GM11168 (cell line): ENCODE measurements at regions not wholly inside any gene's neighbourhood (a gene's known extent, or its start where the extent isn't known, plus 50 kb on each side); places are given as distances from the start of the nearest gene placed in this dataset.

Experiments used
- in situ Hi-C: fragments of 300-500 bp; cut with MboI; formaldehyde crosslinking; loops from one replicate; pipeline ENCODE4 v1.12.0; 2022; ENCODE audit warnings: low sequenced_read_pairs; ENCODE audit not compliant: unreplicated experiment

- in situ Hi-C loops: no loop called here
Observed at GRCh38 chr21:39061766-39062165, 121.5 kb downstream of the PSMG1 start.

- in situ Hi-C loops: no loop called here
Observed at GRCh38 chr21:39060485-39061083, 122.7 kb downstream of the PSMG1 start.

DNA sequence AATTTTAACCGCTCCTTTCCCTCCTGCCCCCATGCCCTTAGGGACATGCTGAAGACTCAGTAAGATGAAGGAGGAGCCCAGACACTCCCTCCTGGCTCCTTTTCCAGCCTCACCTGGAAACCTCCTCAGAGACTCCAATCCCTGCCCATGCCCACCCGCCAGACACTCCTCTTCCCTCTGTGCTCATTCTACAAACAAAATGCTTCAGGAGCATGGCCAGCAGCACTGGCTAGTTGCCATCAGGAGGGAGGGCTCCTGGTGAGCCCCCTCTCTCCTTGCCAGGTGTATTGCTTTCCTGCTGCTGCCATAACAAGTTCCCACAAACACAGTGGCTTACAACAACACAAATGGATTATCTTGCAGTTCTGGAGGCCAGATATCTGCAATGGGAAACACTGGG lies 126.1 kb downstream of the PSMG1 start:
- in situ Hi-C loops: no loop called here

GRCh38 chr21:39056636-39057035 lies 126.6 kb downstream of the PSMG1 start:
- in situ Hi-C loops: no loop called here

DNA sequence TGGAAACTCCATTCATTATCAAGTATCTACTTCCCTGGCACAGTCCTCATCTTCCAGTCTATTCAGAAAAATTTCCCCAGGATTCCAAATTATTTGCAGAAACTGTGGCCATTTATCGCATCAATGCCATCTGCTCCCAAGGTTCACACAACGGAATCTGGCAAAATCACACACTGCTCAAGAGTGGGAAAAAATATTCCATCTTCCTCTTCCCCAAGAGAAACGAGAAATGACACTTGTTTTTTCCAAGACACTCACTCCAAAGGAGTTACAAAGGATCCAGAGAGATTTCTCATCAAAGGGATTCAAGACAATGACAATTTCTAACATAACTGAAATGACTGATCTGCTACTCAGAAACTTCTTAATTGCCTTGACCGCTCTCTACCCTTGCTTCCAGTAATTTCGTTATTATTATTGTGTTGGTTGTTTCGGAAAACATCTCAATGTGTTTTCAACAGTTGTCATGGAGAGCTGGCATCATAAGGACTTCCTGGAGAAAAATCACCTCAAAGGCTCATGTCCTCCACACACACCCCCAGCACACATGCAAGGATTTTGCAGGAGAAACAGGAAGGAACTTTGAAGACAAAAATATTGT lies 128.0 kb downstream of the PSMG1 start:
- in situ Hi-C loops: no loop called here

DNA sequence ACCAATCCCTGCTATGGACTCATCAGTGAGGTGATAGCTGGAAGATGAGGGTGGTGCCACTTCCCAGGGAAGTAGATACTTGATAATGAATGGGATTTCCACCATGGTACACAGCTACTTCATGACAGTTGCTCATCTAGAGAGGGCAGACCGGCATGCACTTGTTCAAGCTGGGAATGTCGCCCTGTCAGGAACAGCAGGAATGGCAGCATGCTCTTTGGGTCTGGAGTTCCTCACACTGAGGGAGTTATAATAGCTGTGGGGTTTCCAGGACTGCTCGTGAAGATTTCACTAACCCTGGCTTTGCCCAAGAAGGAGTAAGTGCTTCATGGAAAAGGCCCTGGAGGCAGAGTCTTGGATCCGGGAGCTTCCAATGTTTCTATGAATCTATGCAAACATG lies 129.2 kb downstream of the PSMG1 start:
- in situ Hi-C loops: no loop called here

GRCh38 chr21:39053126-39053525 lies 130.1 kb downstream of the PSMG1 start:
- in situ Hi-C loops: no loop called here

GRCh38 chr21:39052718-39053117 lies 130.5 kb downstream of the PSMG1 start:
- in situ Hi-C loops: no loop called here

- in situ Hi-C loops: no loop called here
Observed at GRCh38 chr21:39051588-39051949, 131.7 kb downstream of the PSMG1 start.

- in situ Hi-C loops: no loop called here
Observed at GRCh38 chr21:39050841-39051587, 132.2 kb downstream of the PSMG1 start.

GRCh38 chr21:39048574-39048973 lies 134.7 kb downstream of the PSMG1 start:
- in situ Hi-C loops: no loop called here

GRCh38 chr21:39048064-39048463 lies 135.2 kb downstream of the PSMG1 start:
- in situ Hi-C loops: no loop called here

- in situ Hi-C loops: no loop called here
Observed at GRCh38 chr21:39047046-39047445, 136.2 kb downstream of the PSMG1 start.

- in situ Hi-C loops: no loop called here
Observed at GRCh38 chr21:39046236-39046916, 136.9 kb downstream of the PSMG1 start.

- in situ Hi-C loops: no loop called here
Observed at GRCh38 chr21:39041816-39042215, 141.4 kb downstream of the PSMG1 start.

DNA sequence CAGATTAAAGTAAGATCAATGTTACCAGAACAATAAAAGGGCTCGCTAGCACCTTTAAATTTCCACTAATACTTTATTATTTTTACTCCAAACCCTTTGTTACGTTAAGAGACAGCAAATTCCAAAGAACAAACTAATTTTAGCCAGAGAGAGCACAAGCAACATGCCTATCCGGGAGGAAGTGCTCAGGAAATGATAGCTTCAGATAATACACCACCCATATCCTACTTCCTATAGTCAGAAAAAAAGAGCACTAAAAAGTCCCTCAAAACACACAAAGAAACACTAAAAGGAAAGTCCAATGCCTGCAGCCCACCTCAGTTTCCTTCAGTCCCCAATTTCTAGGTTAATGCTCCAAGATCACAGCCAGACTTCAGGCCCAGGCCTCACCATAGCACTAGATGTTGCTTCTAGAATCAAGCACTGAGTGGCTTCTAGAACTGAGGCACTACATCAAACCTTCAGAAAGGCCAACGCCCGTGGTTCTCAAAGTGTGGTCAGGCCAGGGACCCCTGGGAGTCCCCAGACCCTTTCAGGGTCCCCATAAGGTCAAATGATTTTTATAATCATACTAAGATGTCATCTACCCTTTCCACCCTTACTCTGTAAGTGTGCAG lies 142.6 kb downstream of the PSMG1 start:
- in situ Hi-C loops: no loop called here

DNA sequence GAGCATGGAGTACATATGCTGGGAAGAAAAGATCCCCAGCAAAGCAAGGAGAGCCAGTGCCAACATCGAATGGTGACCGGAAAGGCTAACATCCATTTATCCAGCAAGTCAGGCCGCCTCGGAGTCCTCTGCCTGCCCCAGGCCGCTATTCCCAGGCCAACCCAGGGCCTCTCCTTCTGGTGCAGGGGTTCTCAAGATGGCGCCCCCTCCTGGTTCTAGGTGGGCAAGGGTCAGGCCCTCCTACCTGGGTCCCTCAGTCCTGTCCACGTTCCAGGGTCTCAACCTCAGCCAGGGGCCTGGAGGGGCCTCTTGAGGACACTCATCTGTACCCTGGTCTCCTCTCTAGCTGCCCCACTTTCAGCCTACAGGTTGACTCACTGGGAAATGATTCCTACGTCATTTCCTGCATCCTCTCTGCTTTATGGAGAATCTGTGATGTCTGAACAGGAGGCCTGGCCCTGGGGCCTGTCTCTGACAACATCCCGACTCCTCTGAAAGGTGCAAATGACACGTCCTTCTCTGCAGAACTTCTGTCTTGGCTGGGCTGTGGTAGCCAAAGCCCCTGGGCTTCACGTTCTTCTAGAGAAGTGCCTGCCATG lies 145.3 kb downstream of the PSMG1 start:
- in situ Hi-C loops: no loop called here

DNA sequence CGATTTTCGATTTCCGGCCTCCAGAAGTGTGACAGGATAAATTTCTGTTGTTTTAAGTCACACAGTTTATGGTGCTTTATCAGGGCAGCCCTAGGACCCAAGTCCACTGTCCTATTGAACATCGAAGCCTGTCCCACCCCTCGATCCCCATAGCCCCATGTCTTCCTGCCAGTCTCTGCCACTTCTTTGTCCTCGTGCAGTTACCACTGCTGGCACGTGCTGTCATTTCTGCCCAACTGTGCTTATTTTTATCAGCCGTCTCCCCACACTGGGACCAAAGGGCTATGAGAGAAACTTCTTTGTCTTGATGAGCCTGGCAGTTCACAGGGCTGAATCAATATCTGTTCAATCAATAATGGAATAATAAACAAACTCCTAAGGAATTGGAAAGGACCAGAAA lies 146.7 kb downstream of the PSMG1 start:
- in situ Hi-C loops: no loop called here

DNA sequence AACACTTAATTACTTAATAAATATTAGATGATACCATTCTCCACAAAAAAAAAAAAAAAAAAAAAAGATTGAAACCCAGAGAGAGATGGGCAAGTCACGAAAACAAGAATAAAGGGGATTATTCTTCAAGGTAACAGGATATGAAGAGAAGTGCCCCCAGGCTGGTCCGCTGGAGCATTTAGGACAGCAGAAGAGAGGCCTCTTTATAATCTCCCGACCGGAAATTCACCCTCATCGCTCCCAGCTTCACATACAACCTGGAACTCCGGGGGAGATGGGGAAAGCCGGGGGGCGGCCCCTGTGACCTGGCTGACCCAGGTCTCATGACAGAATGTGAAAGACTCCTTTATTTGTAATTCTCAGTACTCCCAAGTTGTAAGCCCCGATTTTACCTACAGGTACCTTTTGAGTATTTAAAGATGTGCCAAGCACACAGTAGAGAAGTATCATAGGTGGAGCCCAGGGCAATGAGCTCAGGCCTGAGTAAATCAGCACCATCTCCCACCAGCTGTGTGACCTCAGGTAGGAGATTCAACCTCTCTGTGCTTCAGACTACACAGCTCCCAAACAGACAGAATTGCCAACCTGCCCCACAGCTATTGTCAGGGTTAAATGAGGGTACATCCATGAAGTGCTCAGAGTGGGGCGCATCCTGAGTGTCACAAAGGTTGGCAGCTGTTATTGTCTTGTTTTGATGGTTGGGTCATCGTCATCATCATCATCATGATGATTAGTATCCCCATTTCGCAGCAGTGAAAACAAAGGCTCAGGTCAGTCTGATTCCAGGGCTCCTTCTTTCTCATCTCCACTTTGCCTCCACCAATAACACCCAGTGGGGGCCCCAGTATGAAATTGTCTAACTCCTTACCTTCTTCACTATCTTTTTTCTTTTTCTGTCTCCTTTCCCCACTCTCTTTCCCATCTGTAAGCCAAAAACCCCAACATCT lies 148.4 kb downstream of the PSMG1 start:
- in situ Hi-C loops: no loop called here
